ENCODE measurements at regions not wholly inside any gene's neighbourhood (a gene's known extent, or its start where the extent isn't known, plus 50 kb on each side); places are given as distances from the start of the nearest gene placed in this dataset.

DNA sequence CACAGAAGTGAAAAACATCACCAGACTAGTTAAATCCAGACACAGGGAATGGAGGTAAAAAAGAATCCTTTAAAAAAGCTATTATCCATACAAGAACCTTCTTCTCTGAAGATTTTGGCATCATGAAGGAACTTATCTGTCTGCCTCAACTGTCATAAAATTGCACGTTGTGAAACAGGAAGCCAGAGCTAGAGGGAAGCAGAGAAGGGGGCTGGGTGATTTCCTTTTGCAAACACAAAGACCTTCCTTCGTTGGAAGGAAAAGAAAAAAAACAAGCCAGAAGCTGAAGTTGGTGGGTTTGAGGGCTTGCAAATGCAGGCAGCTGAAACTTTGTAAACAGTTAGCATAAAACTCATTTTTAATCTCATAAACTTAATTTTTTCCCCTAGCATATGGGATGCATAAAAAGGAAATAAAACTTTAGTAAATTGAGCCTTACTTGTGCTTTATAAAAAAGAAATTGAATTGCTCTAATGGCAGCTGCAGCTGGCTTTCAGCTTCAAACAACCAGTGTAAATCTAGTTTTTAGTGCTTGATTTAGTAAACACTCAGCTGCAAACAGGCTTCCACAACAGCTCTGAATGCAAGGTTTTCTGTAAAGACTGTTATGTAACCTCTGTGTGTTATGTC lies 101.6 kb downstream of the OTUD1 start (continued):
- TF ChIP-seq SRF (IDR thresholded peaks at IDR 0.05; ENCODE audit: low read depth, low read length) (no peak), POLR2AphosphoS5 (IDR thresholded peaks at IDR 0.05; ENCODE audit: low read depth, low read length) (no peak)
- TF ChIP-seq, protein P1, sequence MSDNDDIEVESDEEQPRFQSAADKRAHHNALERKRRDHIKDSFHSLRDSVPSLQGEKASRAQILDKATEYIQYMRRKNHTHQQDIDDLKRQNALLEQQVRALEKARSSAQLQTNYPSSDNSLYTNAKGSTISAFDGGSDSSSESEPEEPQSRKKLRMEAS (IDR thresholded peaks at IDR 0.05), result no peak
